SK-N-SH (cell line): ENCODE measurements at regions not wholly inside any gene's neighbourhood (a gene's known extent, or its start where the extent isn't known, plus 50 kb on each side); places are given as distances from the start of the nearest gene placed in this dataset.

Experiments used
- CTCF ChIA-PET: fragments of 300-600, 350-600 bp; formaldehyde crosslinking; extraction: SDS; loops from one replicate; lab custom pipeline; 2021; lab: Yijun Ruan, JAX
- POLR2A ChIA-PET: fragments of 350-600 bp; sonication (Branson Sonifier 250); formaldehyde crosslinking; extraction: SDS; loops from one replicate; lab custom pipeline; 2020; ENCODE audit warnings: antibody characterized with exemption, inconsistent platforms; lab: Yijun Ruan, JAX
- DNase-seq: peaks from one replicate; pipeline ENCODE4 v3.0.0; 2012
- H2AFZ ChIP-seq: fragments of 200-600 bp; sonication (generic); 2 replicates; pipeline ENCODE4 v1.8.1; 2016; ENCODE audit warnings: antibody characterized with exemption, mild to moderate bottlenecking, low read depth
- H3F3A ChIP-seq: fragments of 200-600 bp; sonication (generic); replicated peaks from 2 replicates; pipeline ENCODE3; 2016; ENCODE audit warnings: antibody characterized with exemption, mild to moderate bottlenecking; ENCODE audit not compliant: insufficient read depth
- H3K27ac ChIP-seq, 2 experiments: fragments of 200-500 bp in 1 of 2; fragments of 200-600 bp in 1 of 2; sonication (Bioruptor generic) in 1 of 2; sonication (generic), shearing (Covaris generic) in 1 of 2; 2 replicates each; pipeline versions ENCODE4 v1.5.1 to v1.6.1; 2014 to 2016; ENCODE audit warnings: low read depth in 2 of 2, inconsistent platforms in 1 of 2, low read length in 1 of 2, mild to moderate bottlenecking in 1 of 2, mixed read lengths in 1 of 2
- H3K27me3 ChIP-seq: fragments of 200-600 bp; sonication (generic), shearing (Covaris generic); 2 replicates; pipeline ENCODE4 v1.6.1; 2016; ENCODE audit warnings: mixed run types; ENCODE audit not compliant: insufficient read depth
- H3K36me3 ChIP-seq, 2 experiments: fragments of 200-500 bp in 1 of 2; fragments of 200-600 bp in 1 of 2; sonication (Bioruptor generic) in 1 of 2; sonication (generic) in 1 of 2; replicated peaks in 1 of 2; 2 replicates each; pipeline versions ENCODE3 to v1.5.1; 2014 to 2016; ENCODE audit warnings: low read length in 1 of 2, mild to moderate bottlenecking in 1 of 2; ENCODE audit not compliant: insufficient read depth in 2 of 2, control insufficient read depth in 1 of 2
- H3K4me1 ChIP-seq, 2 experiments: fragments of 200-500 bp in 1 of 2; fragments of 200-600 bp in 1 of 2; sonication (Bioruptor generic) in 1 of 2; sonication (generic), shearing (Covaris generic) in 1 of 2; 2 replicates each; pipeline versions ENCODE4 v1.5.1 to v1.6.1; 2014 to 2016; ENCODE audit warnings: low read depth in 1 of 2, low read length in 1 of 2, mixed run types in 1 of 2; ENCODE audit not compliant: insufficient read depth in 2 of 2, control insufficient read depth in 1 of 2
- H3K4me2 ChIP-seq: fragments of 200-600 bp; sonication (generic), shearing (Covaris generic); 2 replicates; pipeline ENCODE4 v1.6.1; 2017; ENCODE audit warnings: mixed run types
- H3K4me3 ChIP-seq, 2 experiments: fragments of 200-500 bp in 1 of 2; fragments of 200-600 bp in 1 of 2; sonication (Bioruptor generic) in 1 of 2; sonication (generic), shearing (Covaris generic) in 1 of 2; 2 replicates each; pipeline versions ENCODE4 v1.5.1 to v1.8.1; 2014 to 2016; ENCODE audit warnings: low read depth in 2 of 2, inconsistent platforms in 1 of 2, low read length in 1 of 2, mild to moderate bottlenecking in 1 of 2, mixed read lengths in 1 of 2, moderate library complexity in 1 of 2
- H3K79me2 ChIP-seq: fragments of 200-600 bp; sonication (generic); 2 replicates; pipeline ENCODE4 v1.8.1; 2017; ENCODE audit warnings: mild to moderate bottlenecking; ENCODE audit not compliant: insufficient read depth
- H3K9ac ChIP-seq: fragments of 200-600 bp; sonication (generic); 2 replicates; pipeline ENCODE4 v1.6.1; 2017; ENCODE audit warnings: mixed run types
- H3K9me2 ChIP-seq: fragments of 200-600 bp; sonication (generic); 2 replicates; pipeline ENCODE4 v1.6.1; 2017; ENCODE audit warnings: mixed run types
- H3K9me3 ChIP-seq: fragments of 200-600 bp; sonication (generic); 2 replicates; pipeline ENCODE4 v1.6.1; 2017; ENCODE audit warnings: mixed run types, mild to moderate bottlenecking, moderate library complexity
- H4K20me1 ChIP-seq: fragments of 200-600 bp; sonication (generic); 2 replicates; pipeline ENCODE4 v1.6.1; 2017; ENCODE audit warnings: mild to moderate bottlenecking, mixed run types; ENCODE audit not compliant: insufficient read depth
- CTCF ChIP-seq: fragments of 200-600 bp; sonication (generic); IDR thresholded peaks from 2 replicates; pipeline ENCODE4 v1.6.1; 2017; ENCODE audit warnings: antibody characterized with exemption, mild to moderate bottlenecking, moderate library complexity
- ELF1 ChIP-seq: IDR thresholded peaks from 2 replicates; pipeline ENCODE4 v1.4.0; 2012
- GATA2 ChIP-seq: sonication (generic); formaldehyde crosslinking; IDR thresholded peaks from 2 replicates; pipeline ENCODE4 v1.5.0; 2020; ENCODE audit warnings: mild to moderate bottlenecking, missing genetic modification reagents
- IRF3 ChIP-seq: fragments of 150-350 bp; IDR thresholded peaks from 2 replicates; pipeline ENCODE4 v1.6.1; 2016; ENCODE audit warnings: mild to moderate bottlenecking, low read depth, low read length
- MEF2A ChIP-seq: IDR thresholded peaks from 2 replicates; pipeline ENCODE4 v1.4.0; 2012; ENCODE audit warnings: low read depth, borderline replicate concordance
- NFIC ChIP-seq: IDR thresholded peaks from 2 replicates; pipeline ENCODE4 v1.4.0; 2012; ENCODE audit warnings: borderline replicate concordance
- PBX3 ChIP-seq: IDR thresholded peaks from 2 replicates; pipeline ENCODE4; 2012
- POLR2AphosphoS5 ChIP-seq: IDR thresholded peaks from 2 replicates; pipeline ENCODE4 v1.6.1; 2012; ENCODE audit warnings: low read depth, low read length
- REST ChIP-seq: IDR thresholded peaks from 2 replicates; pipeline ENCODE4 v1.6.1; 2012; ENCODE audit warnings: mild to moderate bottlenecking, low read depth, low read length, moderate library complexity
- RFX5 ChIP-seq: IDR thresholded peaks from 2 replicates; pipeline ENCODE4 v1.6.1; 2012; ENCODE audit warnings: mild to moderate bottlenecking, improper control_type of control experiment, low read length
- SIN3A ChIP-seq: IDR thresholded peaks from 2 replicates; pipeline ENCODE4 v1.6.1; 2012; ENCODE audit warnings: low read depth, mild to moderate bottlenecking, low read length, moderate library complexity, borderline replicate concordance
- SMC3 ChIP-seq: IDR thresholded peaks from 2 replicates; pipeline ENCODE4 v1.6.1; 2012; ENCODE audit warnings: low read depth, low read length, improper control_type of control experiment
- TEAD4 ChIP-seq: IDR thresholded peaks from 2 replicates; pipeline ENCODE4 v1.4.0; 2012; ENCODE audit warnings: mild to moderate bottlenecking, borderline replicate concordance; ENCODE audit not compliant: insufficient read depth
- USF1 ChIP-seq: IDR thresholded peaks from 2 replicates; pipeline ENCODE4 v1.4.0; 2012; ENCODE audit warnings: low read depth, borderline replicate concordance
- WGBS: methylation state at CpG from one replicate; pipeline ENCODE4 v1.1.6; 2017; ENCODE audit warnings: low lambda C conversion rate; 5-methylcytosine and 5-hydroxymethylcytosine counted together

GRCh38 chr17:55833306-55833705 lies 82.5 kb downstream of the PCTP start:
- no peak overlapping the region for H3K4me2 ChIP-seq
- DNase-seq, result no peak
- CTCF ChIA-PET, result no interaction called here
- no peak for TF ChIP-seq MEF2A
- TF ChIP-seq IRF3, result no peak
- no peak for TF ChIP-seq RFX5
- no peak for TF ChIP-seq CTCF
- no peak for TF ChIP-seq ELF1
- no peak for TF ChIP-seq NFIC
- no peak for TF ChIP-seq SMC3
- TF ChIP-seq PBX3, result no peak
- TF ChIP-seq SIN3A, result no peak
- TF ChIP-seq, all 33 proteins: peak for 0
- Histone ChIP-seq H3K9me2 (no peaks in the 10 kb centered on the region), H3K9ac (no peak overlapping the region), H3K4me3 (no peak overlapping the region), H3K79me2 (no peaks in the 10 kb centered on the region), H3K27ac (no peak overlapping the region), H2AFZ (no peak overlapping the region), H3K4me1 (peaks cover 0 to 12% of the 10 kb centered on the region in 2 experiments; a peak in 2 of 4 replicates), H3K27me3 (peaks cover 15% of the 10 kb centered on the region; the same call in 1 of the 2 replicates), H3K9me3 (no peaks in the 10 kb centered on the region), H3K36me3 (no peaks in the 10 kb centered on the region), H3F3A (no peaks in the 10 kb centered on the region), H4K20me1 (no peaks in the 10 kb centered on the region)
- POLR2A ChIA-PET, result no interaction called here
- WGBS, result 45% methylated on average over 1 of the region's 1 CpG

- no peaks in the 10 kb centered on the region for H3K4me1 ChIP-seq
- H3K36me3 ChIP-seq, result no peaks in the 10 kb centered on the region
- H3K9me2 ChIP-seq, result no peaks in the 10 kb centered on the region
- H4K20me1 ChIP-seq, result no peaks in the 10 kb centered on the region
- ChIA-PET CTCF (interaction anchor here (1.4 to 3.3 kb wide), 2 partner anchors 40 to 477 kb away, joined by 4 to 12 read pairs; no protein-coding TSS in a partner anchor), POLR2A (no interaction called here)
- no peaks in the 10 kb centered on the region for H3K9me3 ChIP-seq
- no peak for DNase-seq
- H3K4me2 ChIP-seq, result no peak overlapping the region
- 44% methylated on average over 5 of the region's 5 CpGs for WGBS
- no peaks in the 10 kb centered on the region for H3K27me3 ChIP-seq
- H2AFZ ChIP-seq, result no peak overlapping the region
- H3K27ac ChIP-seq, result no peak overlapping the region
- no peaks in the 10 kb centered on the region for H3F3A ChIP-seq
- no peaks in the 10 kb centered on the region for H3K79me2 ChIP-seq
- no peak overlapping the region for H3K4me3 ChIP-seq
- no peak overlapping the region for H3K9ac ChIP-seq
- TF ChIP-seq CTCF, result no peak
- no peak for TF ChIP-seq GATA2 (CRISPR knock-in tag)
- no peak for TF ChIP-seq POLR2AphosphoS5
- TF ChIP-seq TEAD4, result no peak
- TF ChIP-seq REST, result no peak
- TF ChIP-seq ELF1, result no peak
- TF ChIP-seq USF1, result no peak
These were observed 91.7 kb downstream of the PCTP start for GRCh38 chr17:55842405-55843158.
